ENCODE measurements at regions not wholly inside any gene's neighbourhood (a gene's known extent, or its start where the extent isn't known, plus 50 kb on each side); places are given as distances from the start of the nearest gene placed in this dataset.

DNA sequence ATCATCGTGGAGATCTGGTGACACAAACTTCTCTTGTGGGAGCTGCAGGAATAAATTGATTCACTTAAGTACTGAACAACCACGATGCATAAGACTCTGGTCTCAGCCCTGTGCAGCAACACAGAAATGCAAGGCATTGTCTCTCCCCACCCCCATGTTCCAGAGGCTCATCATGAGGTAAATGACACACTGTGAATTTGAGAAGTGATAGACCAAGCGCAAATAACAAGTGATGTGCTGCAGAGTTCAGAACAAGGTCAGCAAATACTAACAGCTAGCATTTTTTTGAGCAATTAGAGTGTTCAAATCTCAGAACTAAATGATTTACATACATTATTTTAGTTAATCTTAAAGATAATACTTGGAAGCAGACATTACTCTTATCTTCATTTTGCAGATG is 223.7 kb downstream of the SEC16B start:
- TF ChIP-seq, protein P1, sequence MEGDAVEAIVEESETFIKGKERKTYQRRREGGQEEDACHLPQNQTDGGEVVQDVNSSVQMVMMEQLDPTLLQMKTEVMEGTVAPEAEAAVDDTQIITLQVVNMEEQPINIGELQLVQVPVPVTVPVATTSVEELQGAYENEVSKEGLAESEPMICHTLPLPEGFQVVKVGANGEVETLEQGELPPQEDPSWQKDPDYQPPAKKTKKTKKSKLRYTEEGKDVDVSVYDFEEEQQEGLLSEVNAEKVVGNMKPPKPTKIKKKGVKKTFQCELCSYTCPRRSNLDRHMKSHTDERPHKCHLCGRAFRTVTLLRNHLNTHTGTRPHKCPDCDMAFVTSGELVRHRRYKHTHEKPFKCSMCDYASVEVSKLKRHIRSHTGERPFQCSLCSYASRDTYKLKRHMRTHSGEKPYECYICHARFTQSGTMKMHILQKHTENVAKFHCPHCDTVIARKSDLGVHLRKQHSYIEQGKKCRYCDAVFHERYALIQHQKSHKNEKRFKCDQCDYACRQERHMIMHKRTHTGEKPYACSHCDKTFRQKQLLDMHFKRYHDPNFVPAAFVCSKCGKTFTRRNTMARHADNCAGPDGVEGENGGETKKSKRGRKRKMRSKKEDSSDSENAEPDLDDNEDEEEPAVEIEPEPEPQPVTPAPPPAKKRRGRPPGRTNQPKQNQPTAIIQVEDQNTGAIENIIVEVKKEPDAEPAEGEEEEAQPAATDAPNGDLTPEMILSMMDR (IDR thresholded peaks at IDR 0.05): no peak
- TF ChIP-seq POLR2AphosphoS5 (IDR thresholded peaks at IDR 0.05; ENCODE audit: insufficient read depth in 1 of 2, low read depth in 1 of 2) (no peak), POLR2A (IDR thresholded peaks at IDR 0.05) (no peak)
